ENCODE measurements at regions not wholly inside any gene's neighbourhood (a gene's known extent, or its start where the extent isn't known, plus 50 kb on each side); places are given as distances from the start of the nearest gene placed in this dataset.

DNA sequence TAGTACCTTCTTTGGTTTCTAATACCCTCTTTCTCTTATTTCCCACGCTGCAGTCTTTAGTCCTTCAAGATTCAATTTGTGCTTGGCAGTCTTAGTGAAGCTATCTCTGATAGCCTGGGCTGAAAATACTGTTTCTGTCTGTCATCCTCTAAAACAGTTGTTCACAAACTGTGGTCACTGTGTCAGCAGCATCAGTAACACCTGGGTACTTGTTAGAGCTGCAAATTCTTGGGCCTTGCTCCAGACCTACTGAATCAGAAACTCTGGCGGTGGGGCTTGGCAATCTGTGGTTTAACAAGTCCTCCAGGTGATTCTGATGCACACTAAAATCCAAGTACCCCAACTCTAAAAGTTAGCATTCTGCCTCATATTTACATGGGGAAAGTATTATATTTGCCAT is 217.5 kb upstream of the SEL1L start:
- TF ChIP-seq ZNF324 (tag by site-specific recombination; IDR thresholded peaks at IDR 0.05) (no peak), YY1 (tag by site-specific recombination; IDR thresholded peaks at IDR 0.05) (no peak), ZSCAN5A (tag by site-specific recombination; IDR thresholded peaks at IDR 0.05) (no peak), ZNF292 (tag by site-specific recombination; IDR thresholded peaks at IDR 0.05; ENCODE audit: borderline replicate concordance, low read depth) (no peak), OSR2 (tag by site-specific recombination; IDR thresholded peaks at IDR 0.05) (no peak), ZNF692 (tag by site-specific recombination; IDR thresholded peaks at IDR 0.05) (no peak), IKZF3 (tag by site-specific recombination; IDR thresholded peaks at IDR 0.05) (no peak), ZNF529 (tag by site-specific recombination; IDR thresholded peaks at IDR 0.05; ENCODE audit: insufficient replicate concordance) (no peak), ZNF169 (tag by site-specific recombination; IDR thresholded peaks at IDR 0.05) (no peak)
- TF ChIP-seq, protein P1, sequence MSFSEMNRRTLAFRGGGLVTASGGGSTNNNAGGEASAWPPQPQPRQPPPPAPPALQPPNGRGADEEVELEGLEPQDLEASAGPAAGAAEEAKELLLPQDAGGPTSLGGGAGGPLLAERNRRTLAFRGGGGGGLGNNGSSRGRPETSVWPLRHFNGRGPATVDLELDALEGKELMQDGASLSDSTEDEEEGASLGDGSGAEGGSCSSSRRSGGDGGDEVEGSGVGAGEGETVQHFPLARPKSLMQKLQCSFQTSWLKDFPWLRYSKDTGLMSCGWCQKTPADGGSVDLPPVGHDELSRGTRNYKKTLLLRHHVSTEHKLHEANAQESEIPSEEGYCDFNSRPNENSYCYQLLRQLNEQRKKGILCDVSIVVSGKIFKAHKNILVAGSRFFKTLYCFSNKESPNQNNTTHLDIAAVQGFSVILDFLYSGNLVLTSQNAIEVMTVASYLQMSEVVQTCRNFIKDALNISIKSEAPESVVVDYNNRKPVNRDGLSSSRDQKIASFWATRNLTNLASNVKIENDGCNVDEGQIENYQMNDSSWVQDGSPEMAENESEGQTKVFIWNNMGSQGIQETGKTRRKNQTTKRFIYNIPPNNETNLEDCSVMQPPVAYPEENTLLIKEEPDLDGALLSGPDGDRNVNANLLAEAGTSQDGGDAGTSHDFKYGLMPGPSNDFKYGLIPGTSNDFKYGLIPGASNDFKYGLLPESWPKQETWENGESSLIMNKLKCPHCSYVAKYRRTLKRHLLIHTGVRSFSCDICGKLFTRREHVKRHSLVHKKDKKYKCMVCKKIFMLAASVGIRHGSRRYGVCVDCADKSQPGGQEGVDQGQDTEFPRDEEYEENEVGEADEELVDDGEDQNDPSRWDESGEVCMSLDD (tag by site-specific recombination; IDR thresholded peaks at IDR 0.05), result no peak
- TF ChIP-seq, protein P2, sequence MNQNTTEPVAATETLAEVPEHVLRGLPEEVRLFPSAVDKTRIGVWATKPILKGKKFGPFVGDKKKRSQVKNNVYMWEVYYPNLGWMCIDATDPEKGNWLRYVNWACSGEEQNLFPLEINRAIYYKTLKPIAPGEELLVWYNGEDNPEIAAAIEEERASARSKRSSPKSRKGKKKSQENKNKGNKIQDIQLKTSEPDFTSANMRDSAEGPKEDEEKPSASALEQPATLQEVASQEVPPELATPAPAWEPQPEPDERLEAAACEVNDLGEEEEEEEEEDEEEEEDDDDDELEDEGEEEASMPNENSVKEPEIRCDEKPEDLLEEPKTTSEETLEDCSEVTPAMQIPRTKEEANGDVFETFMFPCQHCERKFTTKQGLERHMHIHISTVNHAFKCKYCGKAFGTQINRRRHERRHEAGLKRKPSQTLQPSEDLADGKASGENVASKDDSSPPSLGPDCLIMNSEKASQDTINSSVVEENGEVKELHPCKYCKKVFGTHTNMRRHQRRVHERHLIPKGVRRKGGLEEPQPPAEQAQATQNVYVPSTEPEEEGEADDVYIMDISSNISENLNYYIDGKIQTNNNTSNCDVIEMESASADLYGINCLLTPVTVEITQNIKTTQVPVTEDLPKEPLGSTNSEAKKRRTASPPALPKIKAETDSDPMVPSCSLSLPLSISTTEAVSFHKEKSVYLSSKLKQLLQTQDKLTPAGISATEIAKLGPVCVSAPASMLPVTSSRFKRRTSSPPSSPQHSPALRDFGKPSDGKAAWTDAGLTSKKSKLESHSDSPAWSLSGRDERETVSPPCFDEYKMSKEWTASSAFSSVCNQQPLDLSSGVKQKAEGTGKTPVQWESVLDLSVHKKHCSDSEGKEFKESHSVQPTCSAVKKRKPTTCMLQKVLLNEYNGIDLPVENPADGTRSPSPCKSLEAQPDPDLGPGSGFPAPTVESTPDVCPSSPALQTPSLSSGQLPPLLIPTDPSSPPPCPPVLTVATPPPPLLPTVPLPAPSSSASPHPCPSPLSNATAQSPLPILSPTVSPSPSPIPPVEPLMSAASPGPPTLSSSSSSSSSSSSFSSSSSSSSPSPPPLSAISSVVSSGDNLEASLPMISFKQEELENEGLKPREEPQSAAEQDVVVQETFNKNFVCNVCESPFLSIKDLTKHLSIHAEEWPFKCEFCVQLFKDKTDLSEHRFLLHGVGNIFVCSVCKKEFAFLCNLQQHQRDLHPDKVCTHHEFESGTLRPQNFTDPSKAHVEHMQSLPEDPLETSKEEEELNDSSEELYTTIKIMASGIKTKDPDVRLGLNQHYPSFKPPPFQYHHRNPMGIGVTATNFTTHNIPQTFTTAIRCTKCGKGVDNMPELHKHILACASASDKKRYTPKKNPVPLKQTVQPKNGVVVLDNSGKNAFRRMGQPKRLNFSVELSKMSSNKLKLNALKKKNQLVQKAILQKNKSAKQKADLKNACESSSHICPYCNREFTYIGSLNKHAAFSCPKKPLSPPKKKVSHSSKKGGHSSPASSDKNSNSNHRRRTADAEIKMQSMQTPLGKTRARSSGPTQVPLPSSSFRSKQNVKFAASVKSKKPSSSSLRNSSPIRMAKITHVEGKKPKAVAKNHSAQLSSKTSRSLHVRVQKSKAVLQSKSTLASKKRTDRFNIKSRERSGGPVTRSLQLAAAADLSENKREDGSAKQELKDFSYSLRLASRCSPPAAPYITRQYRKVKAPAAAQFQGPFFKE (tag by site-specific recombination; IDR thresholded peaks at IDR 0.05; ENCODE audit: borderline replicate concordance), result no peak
- Histone ChIP-seq H3K36me3 (ENCODE audit: control insufficient read depth in 2 of 2, insufficient read depth in 1 of 2, low read length in 2 of 2) (no peaks in the 10 kb centered on the region), H3K4me1 (ENCODE audit: control insufficient read depth, insufficient read depth, low read length) (no peaks in the 10 kb centered on the region), H3K9me3 (ENCODE audit: control insufficient read depth, insufficient read depth, low read depth, low read length) (no peaks in the 10 kb centered on the region), H3K4me3 (ENCODE audit: low read depth, low read length) (no peak overlapping the region), H3K27ac (ENCODE audit: extremely low read depth, low read depth, low read length) (no peak overlapping the region)
- ChIA-PET POLR2A (no interaction called here), CTCF (interaction anchor here (1.1 kb wide), 1 partner anchor 50 kb away, joined by 3 read pairs; no protein-coding TSS in a partner anchor)

GRCh38 chr14:81759541-81759940 is 225.9 kb upstream of the SEL1L start:
- CTCF ChIA-PET, result no interaction called here
- H3K4me1 ChIP-seq (ENCODE audit: control insufficient read depth, insufficient read depth, low read length), result no peaks in the 10 kb centered on the region
- H3K27ac ChIP-seq (ENCODE audit: extremely low read depth, low read depth, low read length), result no peak overlapping the region
- POLR2A ChIA-PET, result no interaction called here
- H3K4me3 ChIP-seq (ENCODE audit: low read depth, low read length), result no peak overlapping the region
- no peaks in the 10 kb centered on the region for H3K36me3 ChIP-seq (ENCODE audit: control insufficient read depth in 2 of 2, insufficient read depth in 1 of 2, low read length in 2 of 2)
- TF ChIP-seq ZNF221 (tag by site-specific recombination; IDR thresholded peaks at IDR 0.05; ENCODE audit: borderline replicate concordance), result no peak
- TF ChIP-seq ZNF433 (tag by site-specific recombination; IDR thresholded peaks at IDR 0.05; ENCODE audit: low read depth), result no peak
- no peak for TF ChIP-seq GLI4 (tag by site-specific recombination; IDR thresholded peaks at IDR 0.05)
- TF ChIP-seq ZNF621 (tag by site-specific recombination; IDR thresholded peaks at IDR 0.05), result no peak
- TF ChIP-seq ZNF514 (tag by site-specific recombination; IDR thresholded peaks at IDR 0.05), result no peak
- TF ChIP-seq ZBTB11 (tag by site-specific recombination; conservative IDR thresholded peaks at IDR 0.05; ENCODE audit: low read depth), result no peak
- no peak for TF ChIP-seq ZNF596 (tag by site-specific recombination; IDR thresholded peaks at IDR 0.05)
- TF ChIP-seq MZF1 (tag by site-specific recombination; IDR thresholded peaks at IDR 0.05; ENCODE audit: borderline replicate concordance), result no peak
- H3K9me3 ChIP-seq (ENCODE audit: control insufficient read depth, insufficient read depth, low read depth, low read length), result no peaks in the 10 kb centered on the region
